Fibroblast of the aortic adventitia (primary cell): ENCODE measurements at regions not wholly inside any gene's neighbourhood (a gene's known extent, or its start where the extent isn't known, plus 50 kb on each side); places are given as distances from the start of the nearest gene placed in this dataset.

Experiments used
- DNase-seq: peaks from one replicate; pipeline ENCODE4 v3.0.0-alpha.2; 2010; ENCODE audit warnings: low read depth
- H3K4me3 ChIP-seq: 2 replicates; pipeline ENCODE4 v1.5.1; 2011; ENCODE audit warnings: low read depth, mild to moderate bottlenecking, control low read depth, low read length, moderate library complexity
- TF ChIP-seq, protein P1 (sequence below): IDR thresholded peaks from 2 replicates; pipeline ENCODE4 v1.5.1; 2011; ENCODE audit warnings: mild to moderate bottlenecking, low read length, control low read depth, inconsistent platforms; ENCODE audit not compliant: insufficient read depth

GRCh38 chr20:60957621-60958020 is 294.4 kb upstream of the CDH4 start:
- no peak for DNase-seq
- no peak overlapping the region for H3K4me3 ChIP-seq
- TF ChIP-seq, protein P1, sequence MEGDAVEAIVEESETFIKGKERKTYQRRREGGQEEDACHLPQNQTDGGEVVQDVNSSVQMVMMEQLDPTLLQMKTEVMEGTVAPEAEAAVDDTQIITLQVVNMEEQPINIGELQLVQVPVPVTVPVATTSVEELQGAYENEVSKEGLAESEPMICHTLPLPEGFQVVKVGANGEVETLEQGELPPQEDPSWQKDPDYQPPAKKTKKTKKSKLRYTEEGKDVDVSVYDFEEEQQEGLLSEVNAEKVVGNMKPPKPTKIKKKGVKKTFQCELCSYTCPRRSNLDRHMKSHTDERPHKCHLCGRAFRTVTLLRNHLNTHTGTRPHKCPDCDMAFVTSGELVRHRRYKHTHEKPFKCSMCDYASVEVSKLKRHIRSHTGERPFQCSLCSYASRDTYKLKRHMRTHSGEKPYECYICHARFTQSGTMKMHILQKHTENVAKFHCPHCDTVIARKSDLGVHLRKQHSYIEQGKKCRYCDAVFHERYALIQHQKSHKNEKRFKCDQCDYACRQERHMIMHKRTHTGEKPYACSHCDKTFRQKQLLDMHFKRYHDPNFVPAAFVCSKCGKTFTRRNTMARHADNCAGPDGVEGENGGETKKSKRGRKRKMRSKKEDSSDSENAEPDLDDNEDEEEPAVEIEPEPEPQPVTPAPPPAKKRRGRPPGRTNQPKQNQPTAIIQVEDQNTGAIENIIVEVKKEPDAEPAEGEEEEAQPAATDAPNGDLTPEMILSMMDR = no peak

DNA sequence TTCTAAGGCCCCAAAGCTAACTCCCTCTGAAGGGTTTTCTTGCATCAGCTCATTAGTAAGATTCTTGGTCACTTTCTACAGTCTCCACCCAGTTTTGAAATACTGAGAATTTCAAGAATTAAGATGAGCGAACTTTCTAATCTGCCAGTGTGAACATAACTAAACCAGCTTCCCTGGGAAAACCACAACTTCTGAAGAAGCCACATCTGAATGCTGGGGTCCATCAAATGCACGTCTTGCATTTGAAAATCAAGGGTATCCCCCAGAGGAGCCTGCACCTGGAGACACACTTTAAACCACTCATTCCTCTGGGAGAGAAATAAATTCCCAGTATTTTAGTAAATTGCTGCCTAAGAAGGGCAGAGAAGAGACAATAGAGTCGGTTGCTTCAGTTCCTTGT is 292.1 kb upstream of the CDH4 start:
- H3K4me3 ChIP-seq = no peak overlapping the region
- TF ChIP-seq, protein P1 = no peak
- no peak for DNase-seq

- H3K4me3 ChIP-seq = no peak overlapping the region
- TF ChIP-seq, protein P1 = no peak
- no peak for DNase-seq
Measured at GRCh38 chr20:60960500-60960899, 291.6 kb upstream of the CDH4 start.

DNA sequence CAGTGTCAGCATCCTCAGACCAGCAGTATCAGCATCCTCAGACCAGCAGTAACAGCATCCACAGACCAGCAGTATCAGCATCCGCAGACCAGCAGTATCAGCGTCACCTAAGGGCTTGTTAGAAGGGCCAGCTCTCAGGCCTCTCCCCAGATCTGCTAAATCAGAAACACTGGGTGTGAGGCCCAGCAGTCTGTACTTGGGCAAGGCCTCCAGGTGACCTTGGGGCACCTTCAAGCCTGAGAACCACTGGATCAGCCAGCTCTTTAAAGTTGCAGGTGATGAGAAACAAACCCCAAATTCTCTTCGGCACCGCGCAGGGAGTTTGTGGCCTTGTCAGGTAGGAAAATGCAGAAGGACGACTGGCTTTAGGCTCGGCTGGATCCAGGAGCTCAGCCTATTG is 290.5 kb upstream of the CDH4 start:
- H3K4me3 ChIP-seq = no peak overlapping the region
- TF ChIP-seq, protein P1 = no peak
- no peak for DNase-seq

DNA sequence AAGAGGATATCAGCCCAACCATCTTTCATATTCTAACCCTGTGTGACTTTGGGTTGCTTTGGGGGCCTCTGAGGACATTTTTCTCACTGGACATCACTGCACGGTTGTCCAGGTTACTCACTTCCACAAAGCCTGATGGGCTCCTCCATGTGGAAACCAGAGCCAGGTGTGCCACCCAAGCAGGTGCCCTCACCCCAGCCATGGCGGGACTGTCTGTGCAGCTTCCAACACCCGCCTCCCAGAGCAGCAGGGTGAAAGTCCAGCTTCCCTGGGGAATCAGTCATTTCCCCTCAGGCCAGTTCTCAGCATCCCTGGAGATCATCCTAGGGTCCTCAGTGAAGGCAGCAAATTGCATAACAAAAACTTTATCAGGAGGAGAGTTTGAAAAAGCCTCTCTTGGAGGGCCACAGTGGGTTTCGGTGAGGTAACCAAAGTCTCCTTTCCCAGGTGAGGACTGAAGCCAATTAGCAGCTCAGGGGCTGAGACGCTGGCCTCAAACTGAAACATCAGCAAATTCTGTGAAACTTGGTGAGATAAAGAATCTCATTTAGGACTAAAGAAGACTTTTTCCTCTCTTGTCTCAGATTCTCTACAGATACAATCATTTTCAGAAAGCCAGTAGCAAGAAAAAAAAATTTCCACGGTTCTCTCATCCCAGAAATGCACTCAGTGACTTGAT is 289.6 kb upstream of the CDH4 start:
- no peak overlapping the region for H3K4me3 ChIP-seq
- DNase-seq = no peak
- TF ChIP-seq, protein P1 = no peak

DNA sequence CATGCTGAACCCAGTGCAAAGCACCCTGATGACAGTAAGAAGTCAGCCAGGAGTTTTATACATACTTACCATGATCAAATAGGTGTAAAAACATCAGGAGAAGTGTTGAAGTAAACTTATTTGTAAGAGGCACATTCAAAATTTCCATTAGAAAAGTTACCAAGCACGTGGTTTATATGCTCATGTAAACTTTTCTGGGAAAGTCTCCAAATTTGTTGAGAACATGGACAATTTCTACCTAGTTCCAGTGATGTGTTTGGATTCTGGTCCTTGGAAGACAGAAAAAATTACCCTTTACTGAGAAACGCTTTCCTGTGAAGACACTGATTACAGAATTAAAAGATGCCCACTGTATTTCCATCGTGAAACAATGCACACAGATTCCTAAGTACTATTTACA is 288.9 kb upstream of the CDH4 start:
- DNase-seq = no peak
- no peak overlapping the region for H3K4me3 ChIP-seq
- TF ChIP-seq, protein P1 = no peak

GRCh38 chr20:60964911-60965310 is 287.1 kb upstream of the CDH4 start:
- no peak for DNase-seq
- TF ChIP-seq, protein P1 = no peak
- H3K4me3 ChIP-seq = no peak overlapping the region
